ENCODE measurements at regions not wholly inside any gene's neighbourhood (a gene's known extent, or its start where the extent isn't known, plus 50 kb on each side); places are given as distances from the start of the nearest gene placed in this dataset.

DNA sequence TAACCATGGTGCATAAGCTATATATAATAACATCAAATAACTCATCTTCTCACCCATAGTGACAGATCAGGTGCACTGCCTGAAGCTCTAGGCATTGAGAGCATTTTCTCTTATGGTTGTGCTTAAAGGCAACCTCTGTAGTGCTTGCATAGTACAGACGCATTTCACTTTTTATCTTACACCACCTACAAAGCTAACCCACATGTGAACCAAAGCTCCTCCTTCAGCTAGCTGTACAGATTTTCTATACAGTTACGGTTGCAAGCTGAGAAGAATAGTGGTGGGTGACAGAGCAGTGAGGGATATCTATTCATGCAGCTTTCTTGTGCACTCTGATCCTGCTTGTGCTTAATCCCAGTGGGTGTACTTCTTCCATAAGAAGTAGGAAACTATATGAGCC lies 1525.2 kb downstream of the STIM2 start:
- DNase-seq (ENCODE audit: low read depth): no peak
- no peak overlapping the region for H3K4me3 ChIP-seq (ENCODE audit: low read depth, low read length)
- TF ChIP-seq, protein P1, sequence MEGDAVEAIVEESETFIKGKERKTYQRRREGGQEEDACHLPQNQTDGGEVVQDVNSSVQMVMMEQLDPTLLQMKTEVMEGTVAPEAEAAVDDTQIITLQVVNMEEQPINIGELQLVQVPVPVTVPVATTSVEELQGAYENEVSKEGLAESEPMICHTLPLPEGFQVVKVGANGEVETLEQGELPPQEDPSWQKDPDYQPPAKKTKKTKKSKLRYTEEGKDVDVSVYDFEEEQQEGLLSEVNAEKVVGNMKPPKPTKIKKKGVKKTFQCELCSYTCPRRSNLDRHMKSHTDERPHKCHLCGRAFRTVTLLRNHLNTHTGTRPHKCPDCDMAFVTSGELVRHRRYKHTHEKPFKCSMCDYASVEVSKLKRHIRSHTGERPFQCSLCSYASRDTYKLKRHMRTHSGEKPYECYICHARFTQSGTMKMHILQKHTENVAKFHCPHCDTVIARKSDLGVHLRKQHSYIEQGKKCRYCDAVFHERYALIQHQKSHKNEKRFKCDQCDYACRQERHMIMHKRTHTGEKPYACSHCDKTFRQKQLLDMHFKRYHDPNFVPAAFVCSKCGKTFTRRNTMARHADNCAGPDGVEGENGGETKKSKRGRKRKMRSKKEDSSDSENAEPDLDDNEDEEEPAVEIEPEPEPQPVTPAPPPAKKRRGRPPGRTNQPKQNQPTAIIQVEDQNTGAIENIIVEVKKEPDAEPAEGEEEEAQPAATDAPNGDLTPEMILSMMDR (IDR thresholded peaks at IDR 0.05; ENCODE audit: insufficient read depth, low read depth, low read length): no peak

DNA sequence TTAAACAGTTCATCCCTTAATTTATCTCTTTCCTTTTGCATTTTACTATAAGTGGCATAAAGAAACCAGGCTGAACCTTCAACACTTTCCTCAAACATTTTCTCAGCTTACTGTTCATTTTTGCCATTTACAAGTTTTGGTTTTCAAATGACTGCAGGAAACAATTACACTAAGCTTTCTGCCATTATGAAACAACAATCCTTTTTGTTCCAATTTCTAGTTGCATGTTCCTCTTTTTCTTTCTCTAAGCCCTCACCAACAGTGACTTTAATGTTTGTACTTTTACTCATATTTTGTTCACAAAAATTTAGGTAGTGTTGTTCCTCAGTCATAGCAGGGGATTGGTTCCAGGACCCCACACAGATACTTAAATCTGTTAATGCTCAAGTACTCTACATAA lies 1526.1 kb downstream of the STIM2 start:
- TF ChIP-seq, protein P1 (IDR thresholded peaks at IDR 0.05; ENCODE audit: insufficient read depth, low read depth, low read length): no peak
- no peak overlapping the region for H3K4me3 ChIP-seq (ENCODE audit: low read depth, low read length)

DNA sequence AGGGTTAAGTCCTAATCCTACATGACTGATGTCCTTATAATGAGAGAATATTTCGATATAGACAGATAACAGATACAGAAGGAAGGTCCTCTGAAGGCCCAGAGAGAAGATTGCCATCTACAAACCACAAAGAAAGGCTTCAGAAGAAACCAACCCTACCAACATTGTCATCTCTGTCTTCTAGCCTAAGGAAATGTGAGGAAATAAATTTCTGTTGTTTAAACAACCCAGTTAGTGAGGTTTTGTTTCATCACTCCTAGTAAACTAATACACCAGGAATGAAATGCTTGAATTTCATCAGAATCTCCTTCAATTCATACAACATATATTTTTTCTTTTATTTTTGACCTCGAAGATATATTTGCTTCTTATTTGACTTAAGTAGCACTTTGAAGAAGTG lies 1527.8 kb downstream of the STIM2 start:
- no peak overlapping the region for H3K4me3 ChIP-seq (ENCODE audit: low read depth, low read length)
- no peak for DNase-seq (ENCODE audit: low read depth)
- TF ChIP-seq, protein P1 (IDR thresholded peaks at IDR 0.05; ENCODE audit: insufficient read depth, low read depth, low read length): no peak

More for the DNA sequence above, 1526.1 kb downstream of the STIM2 start:
- DNase-seq (ENCODE audit: low read depth): no peak

DNA sequence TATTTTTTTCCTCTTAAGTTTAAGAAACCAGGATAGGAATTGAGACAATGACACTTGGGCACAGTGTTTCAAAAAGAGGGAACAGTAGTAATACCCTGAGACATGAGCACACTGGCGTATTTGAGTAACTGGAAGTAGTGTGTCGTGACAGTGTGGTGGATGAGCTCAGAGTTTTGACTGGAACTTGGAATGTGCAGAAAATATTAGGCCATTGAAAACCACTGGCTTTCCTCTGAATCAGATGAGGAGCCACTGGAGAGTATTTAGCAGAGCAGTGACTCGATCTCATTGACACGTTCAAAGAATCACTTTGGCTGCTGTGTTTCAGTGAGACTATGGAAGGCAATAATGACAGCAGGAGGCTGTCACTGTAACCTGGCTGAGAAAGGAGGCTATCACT lies 1531.2 kb downstream of the STIM2 start:
- no peak overlapping the region for H3K4me3 ChIP-seq (ENCODE audit: low read depth, low read length)
- TF ChIP-seq, protein P1 (IDR thresholded peaks at IDR 0.05; ENCODE audit: insufficient read depth, low read depth, low read length): no peak
- DNase-seq (ENCODE audit: low read depth): no peak

DNA sequence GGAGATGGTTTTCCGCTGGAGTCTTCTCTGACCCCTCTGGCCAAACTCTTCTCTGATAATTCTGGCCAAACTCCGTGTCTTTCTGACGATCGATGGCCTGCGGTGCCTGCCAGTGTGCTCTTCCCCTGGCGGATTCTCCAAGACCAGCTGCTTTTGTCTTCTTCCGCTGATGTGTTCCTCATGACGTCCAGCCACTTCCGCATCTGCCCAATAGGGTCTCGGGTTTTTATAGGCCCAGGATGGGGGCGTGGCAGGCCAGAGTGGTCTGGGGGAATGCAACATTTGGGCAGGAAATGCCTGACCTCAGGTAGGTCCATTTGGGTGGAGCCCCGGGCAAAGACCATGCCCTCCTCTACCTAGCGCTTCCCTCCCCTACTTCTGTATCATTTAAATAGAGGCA lies 1542.1 kb downstream of the STIM2 start:
- TF ChIP-seq, protein P1 (IDR thresholded peaks at IDR 0.05; ENCODE audit: insufficient read depth, low read depth, low read length): no peak
- DNase-seq (ENCODE audit: low read depth): no peak
- no peak overlapping the region for H3K4me3 ChIP-seq (ENCODE audit: low read depth, low read length)

DNA sequence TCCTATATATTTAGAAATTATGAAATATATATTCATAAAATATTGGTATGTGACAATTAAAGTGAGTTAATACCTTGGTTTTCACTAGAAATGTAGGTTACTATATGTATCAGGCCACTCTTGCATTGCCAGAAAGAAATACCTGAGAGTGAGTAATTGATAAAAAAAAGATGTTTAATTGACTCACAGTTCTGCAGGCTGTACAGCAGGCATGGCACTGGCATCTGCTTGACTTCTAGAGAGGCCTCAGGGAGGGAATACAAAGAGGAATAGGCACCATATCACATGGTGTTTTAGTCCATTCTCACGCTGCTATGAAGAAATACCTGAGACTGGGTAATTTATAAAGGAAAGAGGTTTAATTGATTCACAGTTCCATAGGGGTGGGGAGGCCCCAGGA lies 1560.6 kb downstream of the STIM2 start:
- no peak for DNase-seq (ENCODE audit: low read depth)
- TF ChIP-seq, protein P1 (IDR thresholded peaks at IDR 0.05; ENCODE audit: insufficient read depth, low read depth, low read length): no peak
- no peak overlapping the region for H3K4me3 ChIP-seq (ENCODE audit: low read depth, low read length)

DNA sequence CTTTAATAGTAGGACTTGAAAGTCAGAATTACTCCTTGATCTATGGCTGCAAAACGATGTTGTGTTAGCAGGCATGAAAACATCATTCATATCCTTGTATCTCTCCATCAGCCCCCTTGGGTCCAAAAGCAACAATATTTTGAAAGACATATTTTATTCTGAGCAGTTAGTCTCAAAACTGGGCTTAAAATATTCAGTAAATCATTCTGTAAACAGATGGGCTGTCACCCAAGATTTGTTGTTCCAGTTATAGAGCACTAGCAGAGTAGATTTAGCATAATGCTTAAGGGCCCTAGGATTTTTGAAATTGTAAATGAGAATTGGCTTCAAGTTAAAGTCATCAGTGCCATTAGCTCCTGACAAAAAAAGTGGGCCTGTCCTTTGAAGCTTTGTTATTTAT lies 1565.6 kb downstream of the STIM2 start:
- no peak overlapping the region for H3K4me3 ChIP-seq (ENCODE audit: low read depth, low read length)
- TF ChIP-seq, protein P1 (IDR thresholded peaks at IDR 0.05; ENCODE audit: insufficient read depth, low read depth, low read length): no peak
- DNase-seq (ENCODE audit: low read depth): no peak
